Smooth muscle cell (in vitro differentiated cells): ENCODE measurements at regions not wholly inside any gene's neighbourhood (a gene's known extent, or its start where the extent isn't known, plus 50 kb on each side); places are given as distances from the start of the nearest gene placed in this dataset.

ENCODE experiments used
- DNase-seq: peaks from one replicate; lab custom pipeline; 2025; ENCODE audit not compliant: unreplicated experiment; lab: John Stamatoyannopoulos, UW
- H2AFZ ChIP-seq: fragments of 200-600 bp; sonication (generic); 2 replicates; pipeline ENCODE4 v1.6.0; 2016; ENCODE audit warnings: antibody characterized with exemption, low read depth, mild to moderate bottlenecking
- H3F3A ChIP-seq: fragments of 200-600 bp; sonication (generic); 2 replicates; pipeline ENCODE4 v1.6.0; 2017; ENCODE audit warnings: antibody characterized with exemption, low read depth
- H3K27ac ChIP-seq: fragments of 200-600 bp; sonication (generic); 2 replicates; pipeline ENCODE4 v1.5.1; 2016; ENCODE audit warnings: low read depth, mild to moderate bottlenecking
- H3K27me3 ChIP-seq: fragments of 200-600 bp; sonication (generic); 2 replicates; pipeline ENCODE4 v1.6.1; 2016; ENCODE audit warnings: low read depth, mild to moderate bottlenecking
- H3K36me3 ChIP-seq: fragments of 200-600 bp; sonication (generic); 2 replicates; pipeline ENCODE4 v1.5.1; 2016; ENCODE audit warnings: low read depth
- H3K4me1 ChIP-seq: fragments of 200-600 bp; sonication (generic); 2 replicates; pipeline ENCODE4 v1.5.1; 2016; ENCODE audit warnings: low read depth
- H3K4me2 ChIP-seq: fragments of 200-600 bp; sonication (generic); 2 replicates; pipeline ENCODE4 v1.6.0; 2016; ENCODE audit warnings: mild to moderate bottlenecking
- H3K4me3 ChIP-seq: fragments of 200-600 bp; sonication (generic); 2 replicates; pipeline ENCODE4 v1.5.1; 2016; ENCODE audit warnings: mild to moderate bottlenecking
- H3K79me2 ChIP-seq: fragments of 200-600 bp; sonication (generic); 2 replicates; pipeline ENCODE4 v1.6.0; 2016; ENCODE audit warnings: low read depth, mild to moderate bottlenecking
- H3K9ac ChIP-seq: fragments of 200-600 bp; sonication (generic); 2 replicates; pipeline ENCODE4 v1.6.0; 2016; ENCODE audit warnings: low read depth
- H3K9me3 ChIP-seq: fragments of 200-600 bp; sonication (generic); replicated peaks from 2 replicates; pipeline ENCODE4 v1.5.1; 2016; ENCODE audit warnings: low read depth
- H4K20me1 ChIP-seq: fragments of 200-600 bp; sonication (generic); 2 replicates; pipeline ENCODE4 v1.6.0; 2016; ENCODE audit warnings: low read depth
- CTCF ChIP-seq: fragments of 200-600 bp; sonication (generic); IDR thresholded peaks from 2 replicates; pipeline ENCODE4 v1.5.1; 2017; ENCODE audit warnings: borderline replicate concordance, mild to moderate bottlenecking, antibody characterized with exemption; ENCODE audit not compliant: insufficient read depth, poor library complexity, severe bottlenecking
- WGBS: methylation state at CpG from one replicate; pipeline ENCODE4 v1.1.7; 2016; ENCODE audit warnings: low lambda C conversion rate; 5-methylcytosine and 5-hydroxymethylcytosine counted together

DNA sequence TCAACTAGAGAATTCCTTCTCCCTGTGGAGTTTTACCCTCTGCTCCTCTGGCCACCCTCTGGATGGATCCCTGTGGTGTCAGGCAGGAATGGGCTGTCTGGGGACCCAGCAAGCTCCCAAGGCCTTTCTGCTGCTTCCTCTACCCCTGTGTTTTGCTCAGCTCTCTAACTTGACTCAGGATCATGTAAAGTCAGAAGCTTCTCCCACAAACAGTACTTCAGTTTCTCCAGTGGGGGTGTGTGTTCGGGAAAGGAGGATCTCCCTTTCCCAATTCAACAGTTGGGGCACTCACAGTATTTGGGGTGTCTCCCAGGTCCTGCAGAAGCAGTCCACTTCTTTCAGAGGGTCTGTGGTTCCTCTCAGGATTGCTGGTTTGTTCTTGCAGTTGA lies 162.4 kb upstream of the NUDT4 start:
- no peak for TF ChIP-seq CTCF
- 78% methylated on average over 1 of the region's 1 CpG for WGBS
- Histone ChIP-seq H3K27me3 (no peaks in the 10 kb centered on the region), H2AFZ (no peak overlapping the region), H3K36me3 (no peaks in the 10 kb centered on the region), H3K4me1 (no peaks in the 10 kb centered on the region), H3K27ac (no peak overlapping the region), H3K4me3 (no peak overlapping the region), H3K79me2 (no peaks in the 10 kb centered on the region), H3F3A (no peaks in the 10 kb centered on the region), H3K9me3 (no peaks in the 10 kb centered on the region), H4K20me1 (no peaks in the 10 kb centered on the region), H3K9ac (no peak overlapping the region), H3K4me2 (no peak overlapping the region)
- no peak for DNase-seq

DNA sequence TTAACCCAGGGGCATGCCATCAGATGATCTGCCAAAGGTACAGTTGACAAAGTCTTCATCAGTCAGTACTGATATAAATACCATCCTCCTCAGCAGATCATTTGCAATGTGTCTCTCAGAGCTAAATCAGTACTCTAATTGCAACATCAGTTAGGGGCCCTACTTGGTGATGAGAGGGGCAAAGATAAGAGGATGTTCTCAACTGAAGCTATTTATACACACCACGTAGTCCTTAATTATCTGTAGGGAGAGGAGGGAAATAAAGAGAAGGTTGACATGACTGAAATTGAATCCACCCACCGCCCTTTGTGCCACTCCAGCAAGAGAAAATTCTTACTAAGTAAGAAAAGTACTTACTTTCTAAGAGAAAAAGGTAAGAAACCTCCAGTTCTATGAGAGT lies 157.8 kb upstream of the NUDT4 start:
- H3K4me2 ChIP-seq = no peak overlapping the region
- H2AFZ ChIP-seq = no peak overlapping the region
- H3K4me1 ChIP-seq = no peaks in the 10 kb centered on the region
- H3K36me3 ChIP-seq = no peaks in the 10 kb centered on the region
- no peak for TF ChIP-seq CTCF
- no peaks in the 10 kb centered on the region for H3K79me2 ChIP-seq
- no peaks in the 10 kb centered on the region for H4K20me1 ChIP-seq
- no peak overlapping the region for H3K27ac ChIP-seq
- H3K4me3 ChIP-seq = no peak overlapping the region
- no peaks in the 10 kb centered on the region for H3K9me3 ChIP-seq
- H3F3A ChIP-seq = no peaks in the 10 kb centered on the region
- H3K9ac ChIP-seq = no peak overlapping the region
- WGBS = 58% methylated on average over 2 of the region's 2 CpGs
- no peak for DNase-seq
- no peaks in the 10 kb centered on the region for H3K27me3 ChIP-seq

GRCh38 chr12:93221841-93222240 lies 155.9 kb upstream of the NUDT4 start:
- H3K4me2 ChIP-seq = no peak overlapping the region
- H3F3A ChIP-seq = no peaks in the 10 kb centered on the region
- no peaks in the 10 kb centered on the region for H3K79me2 ChIP-seq
- no peak for TF ChIP-seq CTCF
- no peaks in the 10 kb centered on the region for H3K9me3 ChIP-seq
- no peak for DNase-seq
- no peak overlapping the region for H3K27ac ChIP-seq
- no peaks in the 10 kb centered on the region for H3K27me3 ChIP-seq
- no peaks in the 10 kb centered on the region for H3K4me1 ChIP-seq
- no peaks in the 10 kb centered on the region for H4K20me1 ChIP-seq
- no peak overlapping the region for H2AFZ ChIP-seq
- no peak overlapping the region for H3K9ac ChIP-seq
- H3K36me3 ChIP-seq = no peaks in the 10 kb centered on the region
- H3K4me3 ChIP-seq = no peak overlapping the region

- H3K4me2 ChIP-seq = no peak overlapping the region
- H3K27ac ChIP-seq = no peak overlapping the region
- no peak overlapping the region for H3K4me3 ChIP-seq
- peak overlapping the region; percentile 14 for H2AFZ ChIP-seq
- H4K20me1 ChIP-seq = no peaks in the 10 kb centered on the region
- DNase-seq = no peak
- TF ChIP-seq CTCF = no peak
- H3K36me3 ChIP-seq = no peaks in the 10 kb centered on the region
- H3K27me3 ChIP-seq = no peaks in the 10 kb centered on the region
- no peaks in the 10 kb centered on the region for H3K9me3 ChIP-seq
- no peaks in the 10 kb centered on the region for H3F3A ChIP-seq
- WGBS = 73% methylated on average over 5 of the region's 5 CpGs
- H3K4me1 ChIP-seq = no peaks in the 10 kb centered on the region
- H3K79me2 ChIP-seq = no peaks in the 10 kb centered on the region
- H3K9ac ChIP-seq = no peak overlapping the region
Observed at GRCh38 chr12:93223440-93224426, 154.0 kb upstream of the NUDT4 start.
